ENCODE measurements at regions not wholly inside any gene's neighbourhood (a gene's known extent, or its start where the extent isn't known, plus 50 kb on each side); places are given as distances from the start of the nearest gene placed in this dataset.

DNA sequence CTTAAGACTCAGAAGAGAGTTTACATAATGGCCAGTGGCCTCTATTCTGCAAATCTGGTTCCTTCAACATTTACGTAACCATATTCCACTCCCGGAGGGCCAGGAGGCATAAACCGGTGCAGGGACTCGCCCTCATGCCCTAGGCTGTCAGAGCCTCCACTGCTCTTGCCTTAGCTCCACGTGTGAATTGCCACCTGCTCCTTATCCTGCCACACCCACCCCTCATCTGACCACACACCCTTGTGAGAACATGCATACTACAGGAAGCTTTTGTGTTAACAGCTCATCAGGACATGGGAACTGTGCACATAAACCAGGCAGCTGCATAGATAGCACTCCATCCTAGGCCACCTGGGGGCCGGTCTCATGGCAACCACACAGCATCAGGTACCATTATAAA is 146.7 kb upstream of the PFKP start:
- TF ChIP-seq, protein P1, sequence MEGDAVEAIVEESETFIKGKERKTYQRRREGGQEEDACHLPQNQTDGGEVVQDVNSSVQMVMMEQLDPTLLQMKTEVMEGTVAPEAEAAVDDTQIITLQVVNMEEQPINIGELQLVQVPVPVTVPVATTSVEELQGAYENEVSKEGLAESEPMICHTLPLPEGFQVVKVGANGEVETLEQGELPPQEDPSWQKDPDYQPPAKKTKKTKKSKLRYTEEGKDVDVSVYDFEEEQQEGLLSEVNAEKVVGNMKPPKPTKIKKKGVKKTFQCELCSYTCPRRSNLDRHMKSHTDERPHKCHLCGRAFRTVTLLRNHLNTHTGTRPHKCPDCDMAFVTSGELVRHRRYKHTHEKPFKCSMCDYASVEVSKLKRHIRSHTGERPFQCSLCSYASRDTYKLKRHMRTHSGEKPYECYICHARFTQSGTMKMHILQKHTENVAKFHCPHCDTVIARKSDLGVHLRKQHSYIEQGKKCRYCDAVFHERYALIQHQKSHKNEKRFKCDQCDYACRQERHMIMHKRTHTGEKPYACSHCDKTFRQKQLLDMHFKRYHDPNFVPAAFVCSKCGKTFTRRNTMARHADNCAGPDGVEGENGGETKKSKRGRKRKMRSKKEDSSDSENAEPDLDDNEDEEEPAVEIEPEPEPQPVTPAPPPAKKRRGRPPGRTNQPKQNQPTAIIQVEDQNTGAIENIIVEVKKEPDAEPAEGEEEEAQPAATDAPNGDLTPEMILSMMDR (IDR thresholded peaks at IDR 0.05), result no peak
- no peak for TF ChIP-seq POLR2A (IDR thresholded peaks at IDR 0.05)
